HG02610 (cell line): ENCODE measurements at regions not wholly inside any gene's neighbourhood (a gene's known extent, or its start where the extent isn't known, plus 50 kb on each side); places are given as distances from the start of the nearest gene placed in this dataset.

Experiments
- ATAC-seq: cut with Tn5 transposase; IDR thresholded peaks from one replicate; pipeline ENCODE4 v1.9.1; 2021; ENCODE audit warnings: mild to moderate bottlenecking, moderate library complexity; ENCODE audit not compliant: unreplicated experiment

- ATAC-seq = no peak
These were observed 383.5 kb downstream of the C6orf118 start for GRCh38 chr6:164925681-164926530.

GRCh38 chr6:164924674-164925073 is 384.7 kb downstream of the C6orf118 start:
- no peak for ATAC-seq

GRCh38 chr6:164917211-164917610 is 392.2 kb downstream of the C6orf118 start:
- no peak for ATAC-seq

- no peak for ATAC-seq
These were observed 393.3 kb downstream of the C6orf118 start for GRCh38 chr6:164916087-164916486.

GRCh38 chr6:164911873-164912580 is 397.4 kb downstream of the C6orf118 start:
- ATAC-seq = no peak

- ATAC-seq = no peak
These were observed 398.3 kb downstream of the C6orf118 start for GRCh38 chr6:164911151-164911550.

- no peak for ATAC-seq
These were observed 402.6 kb downstream of the C6orf118 start for GRCh38 chr6:164906766-164907165.

- no peak for ATAC-seq
These were observed 404.1 kb downstream of the C6orf118 start for GRCh38 chr6:164905311-164905710.

GRCh38 chr6:164898412-164898811 is 411.0 kb downstream of the C6orf118 start:
- no peak for ATAC-seq

GRCh38 chr6:164897523-164898235 is 411.7 kb downstream of the C6orf118 start:
- ATAC-seq = no peak

GRCh38 chr6:164889980-164890379 is 419.4 kb downstream of the C6orf118 start:
- ATAC-seq = no peak

- no peak for ATAC-seq
These were observed 421.7 kb downstream of the C6orf118 start for GRCh38 chr6:164887660-164888059.

GRCh38 chr6:164882236-164882635 is 427.2 kb downstream of the C6orf118 start:
- ATAC-seq = no peak

GRCh38 chr6:164871783-164872182 is 437.6 kb downstream of the C6orf118 start:
- ATAC-seq = no peak

GRCh38 chr6:164870164-164870563 is 439.2 kb downstream of the C6orf118 start:
- no peak for ATAC-seq

GRCh38 chr6:164861967-164862366 is 447.4 kb downstream of the C6orf118 start:
- no peak for ATAC-seq

- ATAC-seq = no peak
These were observed 449.6 kb downstream of the C6orf118 start for GRCh38 chr6:164859816-164860215.

- no peak for ATAC-seq
These were observed 453.3 kb downstream of the C6orf118 start for GRCh38 chr6:164856138-164856537.

GRCh38 chr6:164855281-164855680 is 454.1 kb downstream of the C6orf118 start:
- ATAC-seq = no peak

GRCh38 chr6:164854526-164854925 is 454.9 kb downstream of the C6orf118 start:
- ATAC-seq = no peak

GRCh38 chr6:164845773-164846172 is 463.6 kb downstream of the C6orf118 start:
- no peak for ATAC-seq

GRCh38 chr6:164842085-164842484 is 467.3 kb downstream of the C6orf118 start:
- ATAC-seq = no peak
